GM21381 (cell line): ENCODE measurements at regions not wholly inside any gene's neighbourhood (a gene's known extent, or its start where the extent isn't known, plus 50 kb on each side); places are given as distances from the start of the nearest gene placed in this dataset.
"Not testable (repeated sequence)": the region's sequence is repeated elsewhere in the genome, so short reads cannot be mapped to it uniquely, and the experiment has no call there.

Source experiments
- ATAC-seq: cut with Tn5 transposase; IDR thresholded peaks from one replicate; pipeline ENCODE4 v1.9.1; 2021; ENCODE audit warnings: mild to moderate bottlenecking, moderate library complexity; ENCODE audit not compliant: unreplicated experiment

DNA sequence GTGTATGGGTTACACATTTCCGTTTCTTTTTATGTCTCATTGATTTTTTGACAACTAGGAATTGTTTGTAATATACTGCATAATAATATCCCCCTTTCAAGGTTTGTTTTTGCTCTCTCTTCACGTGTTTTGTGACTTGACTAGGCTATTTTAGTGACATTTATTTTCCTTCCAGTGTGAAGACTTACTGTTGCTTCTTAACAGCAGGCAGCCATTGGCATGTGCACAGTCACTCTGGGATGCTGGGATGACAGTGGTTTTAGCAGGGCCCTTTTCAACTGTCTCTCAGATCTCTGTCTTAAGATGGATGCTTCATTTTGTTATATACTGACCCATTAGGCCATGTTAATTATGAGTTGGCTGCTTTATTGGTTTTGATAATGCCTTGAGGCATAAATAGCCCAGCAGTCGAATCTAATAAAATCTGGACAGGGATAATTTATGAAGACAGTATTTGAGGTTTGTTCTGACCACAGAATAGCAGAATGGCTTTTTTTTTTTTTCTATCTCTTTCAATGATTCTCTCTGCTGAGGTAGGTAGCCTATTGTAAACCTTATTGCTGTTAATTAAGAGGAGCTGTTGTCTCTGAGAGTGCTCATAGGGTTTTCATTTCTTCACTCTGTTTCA is 536.0 kb downstream of the GABRG2 start:
- no peak for ATAC-seq

DNA sequence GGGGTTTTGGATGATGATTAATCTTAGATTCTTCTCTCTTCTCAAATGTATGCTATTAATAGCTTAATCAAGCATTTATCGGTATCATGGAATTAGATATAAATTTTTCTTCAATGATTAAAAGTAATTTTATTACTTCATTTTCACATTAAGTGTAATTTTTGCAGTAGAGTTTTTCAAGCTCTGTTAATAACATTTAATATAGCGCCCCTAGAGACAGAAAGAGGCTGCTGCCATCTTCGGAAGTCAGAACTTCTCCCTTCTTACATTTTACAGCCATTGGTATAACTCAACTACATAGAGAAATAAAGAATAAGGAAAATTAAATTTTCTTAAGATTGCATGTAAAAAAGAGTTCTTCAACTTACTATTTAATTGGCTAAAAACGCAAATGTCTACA is 540.3 kb downstream of the GABRG2 start:
- no peak for ATAC-seq

DNA sequence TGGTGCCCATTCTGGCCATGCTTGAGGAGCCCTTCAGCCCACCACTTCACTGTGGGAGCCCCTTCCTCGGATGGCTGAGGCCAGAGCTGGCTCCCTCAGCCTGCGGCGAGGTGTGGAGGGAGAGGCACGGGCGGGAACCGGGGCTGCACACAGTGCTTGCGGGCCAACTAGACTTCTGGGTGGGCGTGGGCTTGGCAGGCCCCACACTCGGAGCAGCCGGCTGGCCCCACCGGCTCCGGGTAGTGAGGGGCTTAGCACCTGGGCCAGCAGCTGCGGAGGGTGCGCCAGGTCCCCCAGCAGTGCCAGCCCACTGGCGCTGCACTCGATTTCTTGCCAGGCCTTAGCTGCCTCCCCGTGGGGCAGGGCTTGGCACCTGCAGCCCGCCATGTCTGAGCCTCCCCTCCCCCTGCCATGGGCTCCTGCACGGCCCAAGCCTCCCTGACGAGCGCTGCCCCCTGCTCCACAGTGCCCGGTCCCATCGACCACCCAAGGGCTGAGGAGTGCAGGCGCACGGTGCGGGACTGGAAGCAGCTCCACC is 554.2 kb downstream of the GABRG2 start:
- ATAC-seq, result not testable (repeated sequence)

DNA sequence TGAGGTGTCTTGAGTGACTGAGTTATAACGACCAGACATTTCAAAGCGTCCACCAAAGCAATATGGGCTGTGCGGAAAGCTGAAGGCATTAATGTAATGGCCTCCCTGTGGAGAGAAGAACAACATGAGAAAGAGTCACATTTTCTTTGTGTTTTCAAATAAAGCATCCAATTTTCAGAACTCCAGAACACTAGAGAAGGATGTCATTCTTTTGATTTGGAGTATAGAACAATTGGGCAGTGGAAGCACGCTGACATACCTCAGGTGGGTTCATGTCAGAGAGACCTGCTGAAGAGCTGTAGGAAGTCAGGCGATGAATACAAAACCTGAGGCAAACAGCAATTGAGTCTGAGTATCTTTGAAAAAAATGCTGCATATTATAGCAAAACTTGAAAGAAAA is 556.5 kb downstream of the GABRG2 start:
- ATAC-seq, result no peak

DNA sequence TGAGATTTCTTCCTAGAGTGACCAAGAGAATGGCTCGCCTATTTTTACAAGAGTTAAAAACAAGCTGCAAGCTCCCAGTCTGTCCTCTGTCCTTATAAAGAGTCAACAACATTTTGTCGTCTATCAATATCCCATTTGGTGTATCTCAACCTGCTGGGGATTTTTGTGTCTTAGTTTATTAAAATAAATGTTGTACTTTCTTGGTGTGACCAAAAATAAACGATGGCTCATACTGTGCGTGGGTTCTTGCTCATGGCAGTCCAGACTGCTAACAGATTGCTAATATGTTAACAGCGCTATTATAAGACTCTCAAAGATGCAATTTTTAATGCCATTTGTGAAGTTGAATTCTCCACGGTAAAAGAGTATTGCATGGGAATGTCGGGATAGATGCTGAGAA is 569.9 kb downstream of the GABRG2 start:
- ATAC-seq, result no peak

DNA sequence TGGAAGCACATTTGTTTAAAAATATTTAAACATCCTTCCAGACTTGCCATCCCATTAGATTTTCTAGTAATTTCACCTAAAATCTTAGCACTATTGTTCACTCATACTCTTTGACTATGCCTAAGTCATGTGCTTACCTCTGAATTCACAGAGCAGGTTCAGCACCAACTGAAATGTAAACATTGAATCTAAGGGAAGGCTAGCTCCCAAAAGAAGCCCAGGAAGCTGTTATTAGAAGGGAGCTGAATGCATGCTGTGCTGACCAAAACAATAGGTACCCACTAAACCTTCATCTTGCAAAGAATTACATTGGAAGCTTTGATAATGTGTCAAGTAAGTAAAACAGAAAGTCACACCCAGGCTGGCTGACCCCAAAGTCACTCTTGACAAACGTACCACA is 571.3 kb downstream of the GABRG2 start:
- ATAC-seq, result no peak

DNA sequence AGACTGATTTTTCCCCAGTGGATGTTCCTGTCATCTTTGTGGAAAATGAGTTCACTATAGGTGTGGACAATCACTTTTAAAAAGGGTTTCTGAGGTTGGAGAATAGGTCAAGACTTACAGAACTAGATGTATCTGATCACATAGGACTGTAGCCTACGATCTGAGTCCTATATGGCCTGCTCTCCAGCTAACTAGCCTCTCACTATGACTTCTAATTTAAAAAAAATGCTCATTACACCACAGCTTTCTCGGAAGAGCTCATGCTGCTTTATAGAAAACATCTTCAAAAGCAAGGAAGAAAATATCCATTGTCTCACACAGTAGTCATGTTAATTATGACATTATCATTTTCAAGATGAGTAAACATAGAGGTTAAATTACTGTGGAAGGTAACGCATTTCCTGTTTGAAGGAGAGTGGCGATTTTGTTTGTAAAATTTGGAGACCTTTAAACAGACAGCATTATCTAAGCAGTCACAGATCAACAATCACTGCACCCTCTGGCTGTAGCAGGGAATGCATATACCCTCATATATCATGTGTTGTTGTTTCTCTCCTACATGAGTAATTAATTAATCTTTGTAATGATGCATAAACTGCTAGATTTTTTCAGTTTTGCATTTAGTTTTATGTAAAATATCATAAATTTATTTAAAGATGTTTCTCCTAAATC is 573.7 kb downstream of the GABRG2 start:
- ATAC-seq, result no peak

DNA sequence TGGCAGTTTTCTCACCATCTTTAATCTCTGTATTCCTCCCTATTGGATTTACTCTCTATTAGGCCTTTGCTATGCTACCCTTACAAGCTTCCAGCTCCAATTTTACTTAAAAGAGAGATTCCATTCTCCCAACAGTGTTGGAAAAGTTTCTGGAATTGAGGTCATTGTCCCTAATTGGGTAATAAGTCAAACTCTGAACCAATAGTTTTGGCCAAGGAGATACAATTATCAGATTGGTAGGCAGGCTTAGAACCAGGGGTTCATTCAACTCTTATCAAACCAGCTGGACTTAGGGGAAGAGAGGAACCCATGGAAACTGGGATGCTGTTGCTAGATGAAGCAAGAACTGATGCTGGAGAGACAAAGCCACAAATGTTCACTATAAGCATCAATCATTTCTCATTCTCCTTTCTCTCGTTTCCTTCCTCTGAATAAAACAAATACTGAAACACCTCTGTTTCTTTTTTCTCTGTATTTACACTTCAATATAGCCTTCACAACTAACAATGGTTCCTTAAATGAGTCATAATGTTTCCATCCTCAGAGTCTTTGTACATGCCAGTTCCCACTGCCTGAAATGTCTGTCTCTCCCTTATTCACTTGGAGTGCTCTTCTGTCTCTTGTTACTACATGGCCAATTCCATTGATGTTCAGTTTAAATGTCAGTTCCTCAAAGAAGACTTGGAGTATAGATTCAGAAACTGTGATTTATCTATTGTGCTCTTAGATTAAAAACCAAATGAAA is 587.3 kb downstream of the GABRG2 start:
- no peak for ATAC-seq

DNA sequence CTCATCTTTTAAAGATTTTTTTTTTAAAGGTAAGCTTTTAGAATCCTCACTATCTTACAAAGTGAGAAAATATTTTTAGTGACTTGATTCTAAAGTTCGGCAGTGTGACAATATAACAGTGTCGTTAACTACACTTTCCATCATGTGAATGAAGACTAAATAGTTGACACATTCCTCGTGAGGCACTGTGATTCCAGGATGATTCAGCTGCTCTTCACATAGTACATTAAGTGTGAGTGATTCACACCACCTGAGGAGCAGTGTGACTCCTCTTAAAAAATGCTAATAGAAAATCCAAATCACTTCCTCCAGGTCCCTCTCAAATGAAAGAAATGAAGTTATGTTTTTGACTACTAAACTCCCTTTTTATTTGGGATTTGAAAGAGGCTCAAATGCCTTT is 589.5 kb downstream of the GABRG2 start:
- no peak for ATAC-seq

DNA sequence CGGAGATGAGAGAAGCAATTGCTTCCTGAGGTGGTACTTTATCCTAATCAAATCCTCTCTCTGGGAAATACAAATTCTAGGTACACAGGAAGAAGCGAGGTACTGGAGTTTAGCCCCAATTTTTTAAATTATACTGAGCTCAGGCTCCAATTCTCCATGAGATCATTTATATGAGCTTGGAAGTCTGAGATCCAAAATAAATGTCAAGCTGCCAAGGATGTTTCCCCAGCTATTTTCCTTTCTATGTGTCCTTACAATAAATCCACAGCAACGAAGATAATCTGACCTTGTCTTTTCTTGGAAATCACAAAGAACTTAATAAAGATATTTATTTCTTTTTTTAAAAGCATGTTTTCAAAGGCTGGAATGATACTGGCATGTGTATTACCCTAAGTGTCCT is 597.3 kb downstream of the GABRG2 start:
- ATAC-seq, result no peak

DNA sequence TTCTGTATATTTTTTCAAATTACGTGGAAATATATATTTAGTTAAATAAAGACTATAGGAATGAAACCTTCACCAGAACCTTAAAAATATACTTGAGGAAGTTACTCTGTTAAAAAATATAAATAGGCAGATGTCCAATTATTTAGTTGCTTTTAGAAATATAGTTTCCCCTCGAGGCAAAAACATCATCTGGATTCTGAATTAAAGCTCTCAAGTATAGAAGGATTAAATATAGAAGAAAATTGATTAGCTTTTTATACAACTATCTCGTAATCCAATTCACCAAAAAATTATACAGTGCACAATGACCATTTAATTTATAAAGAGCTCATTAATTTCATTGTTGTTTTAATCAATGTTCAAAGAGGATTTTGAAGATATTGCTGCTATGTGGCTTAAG is 601.4 kb downstream of the GABRG2 start:
- no peak for ATAC-seq

DNA sequence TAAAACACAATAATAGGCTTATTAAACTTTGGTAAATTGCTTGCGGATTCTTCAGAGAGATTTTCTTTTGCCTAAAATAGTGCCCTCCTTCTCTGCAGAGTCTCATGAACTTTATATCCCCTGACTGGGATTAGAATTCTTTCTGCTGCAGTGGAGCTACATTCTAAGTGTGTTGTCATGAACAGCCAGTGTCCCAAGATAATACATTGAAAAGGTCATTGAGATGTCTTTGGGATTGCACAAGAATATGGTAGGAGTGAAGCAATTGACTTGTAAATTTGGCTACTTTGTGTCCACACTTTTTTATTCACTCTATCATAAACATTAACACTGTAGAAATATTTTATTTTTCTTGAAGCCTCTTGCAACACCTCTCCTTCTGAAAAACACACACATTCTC is 604.5 kb downstream of the GABRG2 start:
- no peak for ATAC-seq

DNA sequence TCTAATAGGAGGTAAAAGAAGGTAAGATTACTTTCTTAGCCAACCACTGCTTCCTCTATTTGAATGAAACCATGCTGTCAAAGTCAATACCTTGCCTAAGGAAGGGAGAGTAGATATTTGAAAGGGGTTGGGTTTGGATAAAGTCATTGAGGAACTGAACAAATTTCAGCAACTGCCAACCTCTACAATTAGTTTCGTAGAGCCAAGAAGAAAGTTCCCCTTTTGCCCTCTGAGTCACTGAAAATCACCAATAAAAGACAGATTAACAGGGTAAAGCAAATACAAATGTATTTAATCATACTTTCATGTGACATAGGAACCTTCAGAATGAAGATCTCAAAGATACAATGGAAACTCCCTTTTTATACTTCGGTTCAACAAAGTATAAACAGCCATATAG is 615.7 kb downstream of the GABRG2 start:
- no peak for ATAC-seq

DNA sequence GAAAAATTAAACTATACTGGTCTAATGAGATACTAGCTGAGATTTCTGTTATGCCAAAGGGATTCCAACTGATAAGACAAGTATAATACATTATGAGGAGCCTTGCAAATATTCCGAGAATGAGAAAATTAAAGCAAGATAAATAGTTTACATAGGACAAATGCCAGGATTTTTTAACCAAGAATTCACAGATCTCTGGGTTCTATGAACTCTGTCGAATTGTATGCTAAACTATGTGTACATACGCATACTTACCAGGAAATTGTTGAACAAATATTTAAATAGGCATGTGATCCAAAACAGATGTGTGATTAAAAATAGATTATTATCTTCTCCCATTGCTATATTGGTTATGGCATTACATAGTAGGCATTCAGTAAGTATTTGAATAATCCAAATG is 616.6 kb downstream of the GABRG2 start:
- no peak for ATAC-seq

DNA sequence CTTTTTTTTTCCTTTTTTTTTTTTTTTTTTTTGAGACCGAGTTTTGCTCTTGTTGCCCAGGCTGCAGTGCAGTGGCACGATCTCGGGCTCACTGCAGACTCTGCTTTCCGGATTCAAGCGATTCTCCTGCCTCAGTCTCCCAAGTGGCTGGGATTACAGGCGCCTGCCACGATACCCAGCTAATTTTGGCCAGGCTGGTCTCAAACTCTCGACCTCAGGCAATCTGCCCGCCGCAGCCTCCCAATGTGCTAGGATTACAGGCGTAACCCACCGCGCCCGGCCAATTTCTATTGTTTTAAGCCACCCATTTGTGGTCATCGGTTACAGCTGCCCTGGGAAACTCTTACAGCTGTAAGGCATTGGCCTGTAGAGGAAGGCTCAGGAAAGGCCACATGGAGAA is 617.7 kb downstream of the GABRG2 start:
- no peak for ATAC-seq

DNA sequence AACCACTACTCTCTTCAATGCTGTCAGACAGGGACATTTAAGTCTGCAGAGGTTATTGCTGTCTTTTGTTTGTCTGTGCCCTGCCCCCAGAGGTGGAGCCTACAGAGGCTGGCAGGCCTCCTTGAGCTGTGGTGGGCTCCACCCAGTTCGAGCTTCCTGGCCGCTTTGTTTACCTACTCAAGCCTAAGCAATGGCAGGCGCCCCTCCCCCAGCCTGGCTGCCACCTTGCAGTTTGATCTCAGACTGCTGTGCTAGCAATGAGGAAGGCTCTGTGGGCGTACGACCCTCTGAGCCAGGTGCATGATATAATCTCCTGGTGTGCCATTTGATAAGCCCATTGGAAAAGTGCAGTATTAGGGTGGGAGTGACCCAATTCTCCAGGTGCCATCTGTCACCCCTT is 628.7 kb downstream of the GABRG2 start:
- ATAC-seq, result not testable (repeated sequence)

DNA sequence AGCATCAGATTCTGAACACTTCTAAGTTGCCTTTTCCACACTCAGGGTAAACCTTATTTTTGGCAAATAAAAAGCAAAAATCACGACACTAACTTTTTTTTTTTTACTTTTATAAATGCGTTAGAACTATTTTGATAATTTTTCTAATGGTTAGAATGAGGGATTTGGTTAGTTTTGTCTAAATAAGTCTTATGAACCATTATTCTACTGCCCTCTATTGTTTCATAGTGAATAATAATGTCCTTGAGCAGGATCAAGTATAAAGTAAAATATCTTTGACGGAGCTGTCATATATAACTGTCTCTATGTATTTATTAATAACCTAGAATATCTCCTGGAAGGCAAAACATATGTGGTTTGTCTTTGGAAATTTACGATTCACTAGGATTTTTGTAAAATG is 631.8 kb downstream of the GABRG2 start:
- no peak for ATAC-seq

DNA sequence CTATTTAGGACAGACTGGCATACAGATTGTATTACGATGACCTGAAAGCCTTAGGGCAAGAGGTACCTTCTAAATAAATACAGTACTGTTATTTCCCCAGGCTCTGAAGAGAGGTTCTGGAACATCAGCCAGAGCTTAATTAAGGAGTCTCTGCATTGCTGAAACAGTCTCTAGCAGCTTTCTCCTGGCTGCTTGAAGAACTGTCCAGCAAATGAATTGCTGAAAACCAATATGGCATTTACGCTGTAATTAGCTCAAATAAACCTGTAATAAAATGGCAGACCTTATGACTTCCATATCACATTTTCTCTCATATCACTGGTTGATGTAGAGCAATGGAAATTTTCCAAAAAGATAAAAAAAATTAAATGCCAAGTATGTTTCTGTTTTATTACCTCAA is 636.3 kb downstream of the GABRG2 start:
- ATAC-seq, result no peak

DNA sequence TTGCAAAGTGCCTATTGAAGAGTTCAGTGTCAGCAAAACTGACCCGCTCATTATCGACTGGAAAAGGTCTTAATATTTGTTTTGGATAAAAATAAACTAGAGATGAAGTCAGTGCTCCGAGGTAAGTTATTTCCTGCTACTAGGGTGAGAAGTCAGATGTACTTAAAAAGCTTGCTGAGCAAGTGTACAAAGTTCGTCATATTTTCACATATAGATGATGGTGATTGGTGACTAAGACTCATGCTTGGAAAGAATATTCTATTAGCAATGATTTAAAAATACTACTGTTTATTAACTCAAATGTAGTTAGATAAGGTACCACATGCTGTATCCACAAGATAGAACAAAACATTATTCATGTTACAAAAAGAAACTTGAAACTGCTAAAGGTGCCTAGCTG is 643.7 kb downstream of the GABRG2 start:
- ATAC-seq, result no peak

DNA sequence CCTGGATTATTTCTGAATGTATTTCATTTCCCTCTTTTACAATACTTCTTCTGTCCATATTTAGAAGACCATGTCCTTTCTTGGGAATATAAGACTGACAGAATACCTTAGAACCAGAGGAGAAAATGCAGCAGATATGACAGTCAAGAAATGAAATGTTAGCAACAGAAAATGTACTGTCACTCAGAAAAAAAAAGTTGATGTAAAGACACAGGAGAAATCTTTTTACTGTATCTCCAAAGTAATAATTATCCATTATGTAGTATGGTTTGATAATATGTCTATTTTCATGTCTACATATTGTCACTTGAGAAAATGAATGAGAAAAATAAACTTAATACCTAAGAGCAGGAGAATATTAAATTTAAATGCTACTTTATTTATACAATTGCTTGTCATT is 652.1 kb downstream of the GABRG2 start:
- no peak for ATAC-seq

DNA sequence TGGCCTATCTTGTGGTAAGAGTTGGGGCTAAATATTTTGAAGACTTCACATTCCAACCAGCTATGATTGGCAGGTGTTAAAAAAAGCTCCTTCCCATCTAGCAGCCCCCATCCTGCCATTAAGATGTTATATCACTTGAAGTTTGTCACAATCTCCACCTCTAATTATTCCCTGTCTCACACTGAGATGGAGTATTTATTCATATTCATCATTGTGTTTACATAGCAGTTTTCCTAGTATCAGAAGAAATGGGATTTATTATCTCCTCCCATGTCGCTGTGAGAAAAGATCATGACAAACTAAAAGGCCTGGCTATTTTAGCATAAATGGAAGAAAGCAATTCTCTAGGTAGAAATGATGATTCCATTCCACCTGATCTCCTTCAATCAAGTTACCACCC is 653.6 kb downstream of the GABRG2 start:
- ATAC-seq, result no peak

DNA sequence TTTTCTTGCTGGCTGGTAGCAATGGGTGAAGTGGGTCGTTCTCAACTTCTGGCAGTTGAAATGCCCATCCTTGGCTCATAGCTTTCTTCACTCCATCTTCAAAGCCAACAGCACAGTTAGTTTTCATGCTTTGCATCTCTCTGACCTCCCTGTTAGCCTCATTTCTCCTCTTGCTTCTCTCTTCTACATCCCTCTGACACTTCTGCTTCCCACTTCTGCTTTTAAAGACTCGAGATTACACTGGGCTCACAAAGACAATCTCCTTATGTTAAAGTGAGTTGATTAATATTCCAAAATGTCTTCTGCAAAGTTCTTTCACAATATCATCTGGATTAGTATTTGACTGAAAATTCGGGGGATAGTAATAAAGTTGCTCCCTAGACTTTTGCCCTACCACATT is 684.8 kb upstream of the CCNG1 start:
- ATAC-seq, result no peak
